ENCODE measurements at regions not wholly inside any gene's neighbourhood (a gene's known extent, or its start where the extent isn't known, plus 50 kb on each side); places are given as distances from the start of the nearest gene placed in this dataset.

- no peak for TF ChIP-seq CTCF (IDR thresholded peaks at IDR 0.05)
- no peak for TF ChIP-seq POLR2AphosphoS5 (IDR thresholded peaks at IDR 0.05)
- no peak for TF ChIP-seq POLR2A (IDR thresholded peaks at IDR 0.05; ENCODE audit: low read depth)
- no peak for TF ChIP-seq EP300 (IDR thresholded peaks at IDR 0.05)
These were observed 56.8 kb upstream of the LRPPRC start for GRCh38 chr2:44052584-44052983.

Data from esophagus muscularis mucosa (tissue), 4 donors.